ENCODE measurements at regions not wholly inside any gene's neighbourhood (a gene's known extent, or its start where the extent isn't known, plus 50 kb on each side); places are given as distances from the start of the nearest gene placed in this dataset.

DNA sequence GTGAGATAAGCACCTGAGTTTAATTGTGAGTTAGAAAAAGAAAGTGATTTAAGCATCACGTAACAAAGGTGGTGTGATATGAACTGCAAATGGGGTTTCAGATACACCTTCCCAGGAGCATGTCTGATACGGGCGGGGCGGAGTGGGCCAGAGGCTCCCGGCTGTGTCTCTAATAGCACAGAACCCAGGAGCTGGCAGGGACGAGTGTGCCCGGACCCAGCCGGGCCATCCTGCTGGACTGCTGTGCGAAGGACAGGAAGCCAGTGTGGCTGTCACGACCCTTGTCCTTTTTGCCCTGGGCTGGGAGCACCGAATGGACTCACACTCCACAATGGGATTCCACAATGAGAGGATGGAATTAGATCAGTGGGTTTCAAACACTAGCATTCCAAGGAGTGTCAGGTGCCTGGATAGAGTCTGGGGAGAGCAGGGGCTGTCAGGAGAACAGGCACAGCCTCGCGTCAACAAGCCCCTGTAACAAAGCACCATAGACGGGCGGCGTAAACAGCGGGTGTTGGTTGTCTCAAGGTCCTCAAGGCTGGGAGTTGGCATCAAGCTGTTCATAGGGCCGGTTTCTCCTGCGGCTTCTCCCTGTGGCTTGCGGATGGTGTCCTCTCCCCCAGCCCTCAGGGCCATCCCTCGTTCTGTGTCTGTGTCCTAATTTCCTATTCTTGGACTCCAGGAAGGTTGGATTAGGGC lies 242.6 kb upstream of the PITRM1 start:
- DNase-seq (ENCODE audit: low read depth in 1 of 2, low spot score in 1 of 2) = no peak

DNA sequence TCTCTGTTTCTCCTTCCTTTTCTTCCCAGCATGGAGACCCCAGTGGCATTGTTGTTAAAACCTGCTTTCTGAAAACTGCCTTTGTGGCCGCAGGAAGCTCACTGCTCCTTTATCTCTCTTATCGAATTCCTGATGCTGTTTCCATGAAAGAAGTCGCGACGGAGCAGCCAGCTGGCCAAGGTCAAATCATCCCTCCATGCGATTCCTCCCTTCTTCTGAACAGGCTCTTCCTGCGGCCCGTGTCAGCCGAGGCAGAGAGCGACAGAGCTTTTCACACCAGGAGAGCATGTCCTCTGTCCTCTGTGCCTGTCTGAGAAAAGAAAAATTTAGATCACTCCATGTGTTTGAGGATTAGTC lies 242.1 kb upstream of the PITRM1 start:
- no peak for DNase-seq (ENCODE audit: low read depth in 1 of 2, low spot score in 1 of 2)

- no peak for DNase-seq (ENCODE audit: low read depth in 1 of 2, low spot score in 1 of 2)
These were observed 241.5 kb upstream of the PITRM1 start for GRCh38 chr10:3413937-3414666.

DNA sequence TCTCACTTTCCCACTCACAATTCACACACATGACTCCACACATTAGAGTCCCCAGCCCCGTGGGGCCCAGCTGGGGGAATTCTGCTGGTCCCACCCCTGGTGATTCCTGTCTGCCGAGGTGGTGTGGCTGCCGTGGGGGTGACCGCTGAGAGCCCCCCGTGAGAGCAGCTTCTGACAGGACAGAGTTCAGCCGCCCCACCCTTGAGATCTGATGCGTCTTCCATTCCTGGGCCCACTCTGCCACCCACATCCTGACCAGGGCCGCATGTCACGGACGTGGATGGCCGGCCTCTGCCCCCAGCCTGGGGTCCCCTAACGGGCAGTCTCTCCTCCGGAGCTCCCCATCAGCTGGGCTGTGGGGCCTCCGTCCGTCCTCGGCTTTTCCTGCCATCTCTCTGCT lies 240.1 kb upstream of the PITRM1 start:
- DNase-seq (ENCODE audit: low read depth in 1 of 2, low spot score in 1 of 2) = no peak

GRCh38 chr10:3412071-3412582 lies 239.5 kb upstream of the PITRM1 start:
- no peak for DNase-seq (ENCODE audit: low read depth in 1 of 2, low spot score in 1 of 2)

GRCh38 chr10:3411044-3411443 lies 238.5 kb upstream of the PITRM1 start:
- no peak for DNase-seq (ENCODE audit: low read depth in 1 of 2, low spot score in 1 of 2)

GRCh38 chr10:3409928-3410327 lies 237.3 kb upstream of the PITRM1 start:
- no peak for DNase-seq (ENCODE audit: low read depth in 1 of 2, low spot score in 1 of 2)

- no peak for DNase-seq (ENCODE audit: low read depth in 1 of 2, low spot score in 1 of 2)
These were observed 236.2 kb upstream of the PITRM1 start for GRCh38 chr10:3408603-3409365.

DNA sequence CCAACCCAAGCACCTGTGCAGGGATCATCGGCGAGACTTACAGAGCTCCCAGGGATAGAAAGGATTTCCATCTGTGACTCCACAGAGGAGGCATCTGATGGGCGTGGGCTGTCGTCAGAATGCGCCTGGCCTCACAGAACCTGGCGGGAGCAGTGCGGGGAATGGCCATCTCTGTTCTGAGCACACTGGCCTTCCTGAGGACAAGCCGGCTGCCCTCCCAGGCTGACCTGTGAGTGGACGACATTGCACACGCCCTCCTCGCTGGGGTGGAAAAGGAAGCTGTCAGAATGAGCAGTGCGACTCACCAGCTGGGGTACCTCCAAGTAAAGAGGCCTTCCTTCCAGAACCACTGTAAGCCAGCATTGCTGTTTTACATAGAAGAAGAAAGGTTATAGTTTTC lies 234.6 kb upstream of the PITRM1 start:
- DNase-seq (ENCODE audit: low read depth in 1 of 2, low spot score in 1 of 2) = no peak

DNA sequence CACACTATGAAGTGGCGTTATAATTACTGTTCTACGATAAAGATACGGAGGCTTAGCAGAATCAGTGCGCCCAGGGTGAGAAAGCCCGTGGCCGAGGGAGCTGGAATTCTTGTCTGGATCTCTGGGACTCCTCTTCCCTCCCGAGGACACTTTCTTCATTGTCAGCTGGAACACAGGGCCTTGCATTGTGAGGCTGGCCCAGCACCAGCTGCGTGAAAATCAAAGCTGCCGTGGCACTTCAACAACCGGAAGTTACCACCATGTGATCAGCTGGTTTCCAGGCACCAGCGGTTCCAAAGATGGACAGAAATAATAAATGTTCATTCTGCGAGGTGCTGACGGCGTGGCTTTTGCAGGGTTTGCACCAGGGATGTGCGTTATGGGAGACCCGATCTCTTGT lies 234.0 kb upstream of the PITRM1 start:
- no peak for DNase-seq (ENCODE audit: low read depth in 1 of 2, low spot score in 1 of 2)

- no peak for DNase-seq (ENCODE audit: low read depth in 1 of 2, low spot score in 1 of 2)
These were observed 231.8 kb upstream of the PITRM1 start for GRCh38 chr10:3404381-3404780.

DNA sequence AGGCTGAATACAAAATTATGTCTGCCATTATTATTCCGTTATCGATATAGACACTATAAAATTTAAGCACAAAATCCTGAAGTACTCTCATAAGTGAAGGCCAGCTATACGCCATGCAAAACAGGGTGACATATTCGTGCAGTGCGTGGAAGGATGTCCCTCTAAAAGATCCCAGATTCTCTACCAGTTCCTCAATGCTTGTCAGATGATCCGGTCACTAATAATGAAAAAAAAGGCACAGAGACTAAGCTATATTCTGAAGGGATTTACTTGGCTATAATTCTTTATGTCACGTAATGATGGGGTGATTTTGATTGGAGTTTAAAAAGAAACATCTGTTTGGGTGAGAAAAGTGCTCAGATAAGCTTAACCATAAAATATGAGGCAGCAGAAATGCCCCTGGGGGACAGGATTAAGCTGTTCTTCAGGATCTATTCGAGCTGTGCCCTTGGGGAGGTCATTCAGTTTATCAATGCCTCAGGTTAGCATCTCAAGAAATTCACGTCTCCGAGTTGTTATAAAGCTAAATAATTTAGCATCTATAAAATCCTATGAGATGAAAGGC lies 229.7 kb upstream of the PITRM1 start:
- DNase-seq (ENCODE audit: low read depth in 1 of 2, low spot score in 1 of 2) = no peak

DNA sequence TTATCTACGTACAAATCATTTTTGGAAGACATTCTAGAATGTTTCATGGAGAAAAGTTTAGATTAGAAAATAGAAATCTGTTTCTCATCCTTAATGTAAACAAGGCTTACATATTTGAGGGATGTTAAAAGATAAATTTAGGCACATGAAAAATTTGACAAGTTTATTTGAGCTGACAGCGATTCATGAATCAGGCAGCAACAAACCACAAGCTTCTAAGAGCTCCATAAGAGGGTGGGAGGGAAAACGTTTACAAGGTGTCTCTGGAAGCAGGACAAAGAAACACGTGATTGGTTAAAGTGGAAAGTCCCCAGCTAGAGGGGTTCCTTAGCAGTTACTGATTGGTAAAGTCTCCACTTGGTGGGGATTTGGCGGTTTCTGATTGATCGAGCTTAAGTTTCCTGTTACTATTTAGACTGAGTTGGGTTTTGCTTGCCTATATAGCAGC lies 228.9 kb upstream of the PITRM1 start:
- DNase-seq (ENCODE audit: low read depth in 1 of 2, low spot score in 1 of 2) = no peak

DNA sequence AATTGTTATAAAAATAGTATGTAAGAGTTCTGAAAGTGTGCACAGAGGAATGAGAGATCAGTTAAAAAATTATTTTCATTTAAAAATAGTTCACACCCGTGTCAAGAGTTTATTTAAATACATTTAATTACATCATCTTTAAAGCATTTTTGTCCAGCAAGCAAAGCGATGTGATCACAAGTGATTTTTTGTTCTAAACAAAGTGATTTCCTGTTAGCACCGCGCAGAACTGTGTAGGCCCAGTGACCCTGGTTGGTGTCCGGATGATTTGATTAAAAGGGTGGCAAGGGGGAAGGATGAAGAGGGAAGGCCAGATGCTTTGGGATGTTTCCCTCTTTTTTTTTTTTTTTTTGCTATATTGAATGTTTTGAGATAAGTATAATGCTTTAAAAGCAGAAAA lies 227.8 kb upstream of the PITRM1 start:
- DNase-seq (ENCODE audit: low read depth in 1 of 2, low spot score in 1 of 2) = no peak

DNA sequence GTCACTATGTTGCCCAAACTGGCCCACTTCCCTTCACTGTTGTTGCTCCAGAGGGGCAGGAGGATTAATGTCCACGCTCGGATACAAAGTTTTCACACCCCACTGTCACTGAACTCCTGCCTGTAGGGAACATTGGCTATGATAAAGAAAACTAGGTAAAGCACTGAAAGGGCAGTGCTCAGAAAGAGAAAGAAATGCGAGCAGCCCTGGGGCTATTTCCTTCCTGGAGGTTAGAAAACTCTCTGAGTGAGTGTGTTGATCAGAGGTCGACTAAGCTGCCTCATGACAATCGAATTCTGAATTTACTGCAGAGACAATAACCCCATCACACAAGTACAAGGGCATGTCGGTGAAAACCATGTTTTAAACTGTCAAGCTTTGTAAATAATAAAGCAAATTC lies 227.2 kb upstream of the PITRM1 start:
- DNase-seq (ENCODE audit: low read depth in 1 of 2, low spot score in 1 of 2) = no peak

DNA sequence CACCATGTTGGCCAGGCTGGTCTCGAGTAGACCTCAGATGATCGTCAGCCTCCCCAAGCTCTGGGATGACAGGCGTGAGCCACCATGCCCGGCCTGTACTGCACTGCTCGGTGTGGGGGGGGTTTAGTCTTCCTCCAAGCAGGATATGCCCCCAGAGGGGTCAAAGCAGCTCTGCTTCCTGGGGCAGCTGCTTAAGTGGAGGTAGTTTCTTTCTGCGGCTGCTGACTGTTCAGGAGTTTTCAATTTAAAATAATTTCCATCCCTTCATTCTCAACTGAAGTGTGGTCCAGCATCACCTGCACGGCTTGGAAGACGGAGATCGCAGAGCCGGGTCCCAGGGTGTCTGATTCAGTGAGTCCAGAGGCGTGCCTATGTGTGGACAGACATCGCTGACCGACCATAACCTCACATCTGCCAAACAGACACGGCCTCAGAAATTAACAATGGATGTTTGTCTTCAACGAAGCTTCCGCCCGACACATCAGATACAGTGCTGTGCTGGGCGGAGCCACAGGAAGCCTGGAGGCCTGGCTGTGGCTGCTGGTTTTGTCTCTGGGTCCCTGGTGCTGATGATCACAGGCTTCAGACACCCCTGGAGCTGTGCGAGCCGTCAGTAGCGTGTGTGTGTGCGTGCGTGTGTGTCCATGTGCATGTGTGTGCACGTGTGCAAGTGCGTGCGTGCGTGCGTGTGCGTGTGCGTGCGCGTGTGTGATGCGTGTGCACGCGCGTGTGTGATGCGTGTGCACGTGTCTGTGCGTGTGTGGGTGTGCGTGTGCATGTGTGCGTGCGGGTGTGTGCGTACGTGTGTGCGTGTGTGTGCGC lies 226.5 kb upstream of the PITRM1 start:
- DNase-seq (ENCODE audit: low read depth in 1 of 2, low spot score in 1 of 2) = no peak

DNA sequence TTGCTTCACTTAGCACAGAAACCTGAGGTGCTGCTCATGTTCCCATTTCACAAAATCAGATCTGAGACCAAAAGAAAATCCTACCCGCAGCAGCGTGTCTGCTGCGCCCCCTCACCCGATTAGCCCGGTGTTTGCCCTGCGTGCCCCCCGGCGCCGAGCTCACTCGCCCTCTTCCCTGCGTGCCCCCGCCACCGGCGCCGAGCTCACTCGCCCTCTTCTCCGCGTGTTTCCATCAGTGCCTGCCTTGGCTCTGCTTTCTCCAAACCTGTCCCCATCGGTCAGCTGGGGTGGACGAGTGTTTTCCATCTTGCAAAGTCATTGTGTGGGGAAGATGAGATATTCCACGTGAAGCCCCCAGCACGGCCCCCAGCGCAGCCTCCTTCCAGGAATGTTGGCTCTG lies 225.3 kb upstream of the PITRM1 start:
- DNase-seq (ENCODE audit: low read depth in 1 of 2, low spot score in 1 of 2) = no peak

GRCh38 chr10:3397231-3397630 lies 224.6 kb upstream of the PITRM1 start:
- no peak for DNase-seq (ENCODE audit: low read depth in 1 of 2, low spot score in 1 of 2)

- no peak for DNase-seq (ENCODE audit: low read depth in 1 of 2, low spot score in 1 of 2)
These were observed 223.5 kb upstream of the PITRM1 start for GRCh38 chr10:3396116-3396515.

- no peak for DNase-seq (ENCODE audit: low read depth in 1 of 2, low spot score in 1 of 2)
These were observed 222.9 kb upstream of the PITRM1 start for GRCh38 chr10:3395458-3395861.

DNA sequence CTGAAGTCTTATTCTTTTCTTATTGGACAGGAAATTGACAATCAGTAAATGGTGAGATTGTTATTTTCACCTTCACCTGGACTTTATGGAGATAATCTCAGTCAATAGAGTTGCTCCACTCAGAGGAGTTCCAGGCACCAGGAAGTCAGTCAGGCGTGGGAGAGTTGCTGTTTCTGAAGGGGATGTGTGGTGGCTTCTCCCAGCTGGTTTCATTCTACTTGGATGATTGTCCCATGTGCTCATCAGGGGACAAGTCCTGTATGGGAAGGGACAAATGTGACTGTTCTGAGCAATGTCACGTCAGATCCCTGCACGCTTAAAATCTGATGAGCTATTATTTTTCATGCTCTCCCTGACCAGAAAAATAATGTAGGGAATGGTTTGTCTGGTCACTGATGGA lies 222.5 kb upstream of the PITRM1 start:
- DNase-seq (ENCODE audit: low read depth in 1 of 2, low spot score in 1 of 2) = no peak

All from stimulated activated CD4-positive, alpha-beta T cell treated with anti-CD3 and anti-CD28 coated beads, Interleukin-15, amount 100 ng/mL, for 1 hour (primary cell).